Neural cell (in vitro differentiated cells): ENCODE measurements at regions not wholly inside any gene's neighbourhood (a gene's known extent, or its start where the extent isn't known, plus 50 kb on each side); places are given as distances from the start of the nearest gene placed in this dataset.

ENCODE experiments used
- CTCF ChIP-seq: fragments of 450-650 bp; IDR thresholded peaks from 2 replicates; pipeline ENCODE4 v1.5.1; 2014; ENCODE audit warnings: antibody characterized with exemption, mild to moderate bottlenecking, moderate library complexity; ENCODE audit not compliant: poor library complexity, severe bottlenecking
- EP300 ChIP-seq: fragments of 450-650 bp; conservative IDR thresholded peaks from 2 replicates; pipeline ENCODE4 v1.6.1; 2014; ENCODE audit warnings: antibody characterized with exemption, mild to moderate bottlenecking, moderate library complexity; ENCODE audit not compliant: poor library complexity, severe bottlenecking
- EZH2 ChIP-seq: fragments of 200-600, 300-800 bp; shearing (Covaris generic), sonication (generic); IDR thresholded peaks from 2 replicates; pipeline ENCODE4 v1.6.1; 2014; ENCODE audit warnings: antibody characterized with exemption, low read length, borderline replicate concordance, mild to moderate bottlenecking; ENCODE audit not compliant: insufficient read depth, poor library complexity, severe bottlenecking
- MXI1 ChIP-seq: fragments of 450-650 bp; conservative IDR thresholded peaks from 2 replicates; pipeline ENCODE4 v1.6.1; 2014; ENCODE audit warnings: antibody characterized with exemption, mild to moderate bottlenecking; ENCODE audit not compliant: poor library complexity, severe bottlenecking
- POLR2AphosphoS5 ChIP-seq: IDR thresholded peaks from 2 replicates; pipeline ENCODE4 v1.6.1; 2012
- RAD21 ChIP-seq: fragments of 450-650 bp; conservative IDR thresholded peaks from 2 replicates; pipeline ENCODE4 v1.6.1; 2014; ENCODE audit warnings: antibody characterized with exemption, mild to moderate bottlenecking, moderate library complexity
- SMC3 ChIP-seq: fragments of 450-650 bp; conservative IDR thresholded peaks from 2 replicates; pipeline ENCODE4 v1.6.1; 2014; ENCODE audit warnings: antibody characterized with exemption, mild to moderate bottlenecking, moderate library complexity; ENCODE audit not compliant: poor library complexity
- TAF1 ChIP-seq: IDR thresholded peaks from 2 replicates; pipeline ENCODE4 v1.6.1; 2012; ENCODE audit warnings: low read depth
- TF ChIP-seq, protein P1 (sequence below): IDR thresholded peaks from 2 replicates; pipeline ENCODE4 v1.6.1; 2012; ENCODE audit warnings: borderline replicate concordance

- TF ChIP-seq CTCF (peak; percentile 79), EP300 (no peak), POLR2AphosphoS5 (no peak), RAD21 (peak; percentile 79), MXI1 (no peak), SMC3 (peak; percentile 85), EZH2 (no peak), TAF1 (no peak)
- TF ChIP-seq, protein P1, sequence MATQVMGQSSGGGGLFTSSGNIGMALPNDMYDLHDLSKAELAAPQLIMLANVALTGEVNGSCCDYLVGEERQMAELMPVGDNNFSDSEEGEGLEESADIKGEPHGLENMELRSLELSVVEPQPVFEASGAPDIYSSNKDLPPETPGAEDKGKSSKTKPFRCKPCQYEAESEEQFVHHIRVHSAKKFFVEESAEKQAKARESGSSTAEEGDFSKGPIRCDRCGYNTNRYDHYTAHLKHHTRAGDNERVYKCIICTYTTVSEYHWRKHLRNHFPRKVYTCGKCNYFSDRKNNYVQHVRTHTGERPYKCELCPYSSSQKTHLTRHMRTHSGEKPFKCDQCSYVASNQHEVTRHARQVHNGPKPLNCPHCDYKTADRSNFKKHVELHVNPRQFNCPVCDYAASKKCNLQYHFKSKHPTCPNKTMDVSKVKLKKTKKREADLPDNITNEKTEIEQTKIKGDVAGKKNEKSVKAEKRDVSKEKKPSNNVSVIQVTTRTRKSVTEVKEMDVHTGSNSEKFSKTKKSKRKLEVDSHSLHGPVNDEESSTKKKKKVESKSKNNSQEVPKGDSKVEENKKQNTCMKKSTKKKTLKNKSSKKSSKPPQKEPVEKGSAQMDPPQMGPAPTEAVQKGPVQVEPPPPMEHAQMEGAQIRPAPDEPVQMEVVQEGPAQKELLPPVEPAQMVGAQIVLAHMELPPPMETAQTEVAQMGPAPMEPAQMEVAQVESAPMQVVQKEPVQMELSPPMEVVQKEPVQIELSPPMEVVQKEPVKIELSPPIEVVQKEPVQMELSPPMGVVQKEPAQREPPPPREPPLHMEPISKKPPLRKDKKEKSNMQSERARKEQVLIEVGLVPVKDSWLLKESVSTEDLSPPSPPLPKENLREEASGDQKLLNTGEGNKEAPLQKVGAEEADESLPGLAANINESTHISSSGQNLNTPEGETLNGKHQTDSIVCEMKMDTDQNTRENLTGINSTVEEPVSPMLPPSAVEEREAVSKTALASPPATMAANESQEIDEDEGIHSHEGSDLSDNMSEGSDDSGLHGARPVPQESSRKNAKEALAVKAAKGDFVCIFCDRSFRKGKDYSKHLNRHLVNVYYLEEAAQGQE = no peak
Observed at GRCh38 chr15:97903971-97904572, 56.4 kb upstream of the ARRDC4 start.
